ENCODE measurements at regions not wholly inside any gene's neighbourhood (a gene's known extent, or its start where the extent isn't known, plus 50 kb on each side); places are given as distances from the start of the nearest gene placed in this dataset.

DNA sequence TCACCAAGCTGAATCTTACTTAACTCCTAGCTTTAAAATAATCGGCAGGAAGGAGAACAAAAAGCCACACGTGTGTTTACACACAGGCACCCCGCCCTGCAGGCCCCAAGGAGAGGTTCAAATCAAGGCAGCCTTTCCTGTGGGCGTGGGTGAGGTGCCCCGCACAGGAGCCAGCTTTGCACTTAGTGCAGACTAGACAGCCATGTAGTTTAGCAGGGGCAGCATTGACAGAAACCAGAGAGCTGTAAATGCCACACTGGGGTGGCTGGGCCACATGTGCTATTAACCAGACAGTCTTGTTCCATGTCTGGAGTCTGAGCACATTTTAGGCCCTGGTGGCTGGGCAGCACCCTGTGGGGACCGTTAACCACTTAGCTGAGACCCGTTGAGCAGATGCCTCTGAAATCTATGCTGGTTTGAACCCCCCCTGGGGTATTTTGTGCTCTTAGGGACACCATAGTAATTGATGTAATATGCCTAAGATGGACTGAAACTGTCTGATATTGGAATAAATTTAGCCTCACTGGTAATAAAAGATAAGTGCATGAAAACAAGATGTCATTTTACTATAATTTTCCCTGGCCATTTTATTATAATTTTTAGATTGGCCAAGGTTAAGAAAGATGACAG lies 106.4 kb upstream of the KCNG1 start:
- TF ChIP-seq CTCF (IDR thresholded peaks at IDR 0.05) (no peak), EZH2phosphoT487 (IDR thresholded peaks at IDR 0.05) (no peak), EZH2 (IDR thresholded peaks at IDR 0.05) (no peak)
- Histone ChIP-seq H2AFZ (replicated peaks) (no peak overlapping the region), H3K9ac (no peak overlapping the region), H3K4me2 (no peak overlapping the region), H3K4me3 (no peak overlapping the region), H3K79me2 (ENCODE audit: low read depth) (no peaks in the 10 kb centered on the region), H3F3A (ENCODE audit: low read depth) (no peaks in the 10 kb centered on the region), H3K4me1 (no peaks in the 10 kb centered on the region), H3K36me3 (no peaks in the 10 kb centered on the region), H3K27ac (no peak overlapping the region), H3K27me3 (no peaks in the 10 kb centered on the region), H4K20me1 (ENCODE audit: low read depth) (no peaks in the 10 kb centered on the region), H3K9me3 (ENCODE audit: low read depth) (no peaks in the 10 kb centered on the region)
- DNase-seq (ENCODE audit: low spot score) = no peak
- Mint-ChIP-seq H3K4me1 (peaks cover 57% of the 10 kb centered on the region), H3K9me3 (no peaks in the 10 kb centered on the region), H3K4me3 (no peak overlapping the region), H3K36me3 (no peaks in the 10 kb centered on the region), H3K27ac (peak overlapping the region; percentile 92), H3K27me3 (ENCODE audit: insufficient read depth, low read depth) (peaks cover 2% of the 10 kb centered on the region)

DNA sequence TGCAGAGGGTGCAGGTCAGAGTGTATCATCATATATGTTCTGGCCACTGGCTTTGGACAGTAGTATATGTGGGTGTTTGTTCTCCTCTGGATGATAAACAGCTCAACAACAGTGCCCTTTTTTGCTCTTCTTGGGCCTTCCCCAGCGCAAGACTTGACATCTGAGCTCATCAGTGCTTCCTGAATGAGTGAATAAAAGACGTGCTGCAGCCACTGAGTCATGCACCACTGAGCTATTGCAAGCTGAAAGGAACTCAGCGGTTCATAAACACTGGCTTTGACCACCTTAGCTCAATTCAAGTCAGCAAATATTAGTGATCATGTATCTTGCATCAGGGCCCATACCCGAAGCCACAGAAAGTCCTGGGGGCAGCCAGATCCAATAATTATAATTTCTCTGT lies 105.3 kb upstream of the KCNG1 start:
- H3K36me3 Mint-ChIP-seq = no peaks in the 10 kb centered on the region
- Histone ChIP-seq H3F3A (ENCODE audit: low read depth) (no peaks in the 10 kb centered on the region), H3K36me3 (no peaks in the 10 kb centered on the region), H3K4me1 (no peaks in the 10 kb centered on the region), H2AFZ (replicated peaks) (no peak overlapping the region), H3K4me3 (no peak overlapping the region), H3K4me2 (no peak overlapping the region), H3K27ac (no peak overlapping the region), H3K9me3 (ENCODE audit: low read depth) (no peaks in the 10 kb centered on the region), H3K27me3 (no peaks in the 10 kb centered on the region), H3K9ac (no peak overlapping the region), H3K79me2 (ENCODE audit: low read depth) (no peaks in the 10 kb centered on the region), H4K20me1 (ENCODE audit: low read depth) (no peaks in the 10 kb centered on the region)
- H3K27me3 Mint-ChIP-seq (ENCODE audit: insufficient read depth, low read depth) = peaks cover 2% of the 10 kb centered on the region
- H3K9me3 Mint-ChIP-seq = no peaks in the 10 kb centered on the region
- H3K4me1 Mint-ChIP-seq = peaks cover 55% of the 10 kb centered on the region
- H3K4me3 Mint-ChIP-seq = no peak overlapping the region
- no peak for TF ChIP-seq EZH2phosphoT487 (IDR thresholded peaks at IDR 0.05)
- TF ChIP-seq EZH2 (IDR thresholded peaks at IDR 0.05) = no peak
- no peak for TF ChIP-seq CTCF (IDR thresholded peaks at IDR 0.05)
- H3K27ac Mint-ChIP-seq = no peak overlapping the region
- DNase-seq (ENCODE audit: low spot score) = no peak

- no peaks in the 10 kb centered on the region for H3K9me3 ChIP-seq (ENCODE audit: low read depth)
- H3F3A ChIP-seq (ENCODE audit: low read depth) = no peaks in the 10 kb centered on the region
- no peaks in the 10 kb centered on the region for H4K20me1 ChIP-seq (ENCODE audit: low read depth)
- no peaks in the 10 kb centered on the region for H3K79me2 ChIP-seq (ENCODE audit: low read depth)
- no peak for DNase-seq (ENCODE audit: low spot score)
- H3K36me3 Mint-ChIP-seq = no peaks in the 10 kb centered on the region
- no peak overlapping the region for H3K9ac ChIP-seq
- H3K4me1 ChIP-seq = no peaks in the 10 kb centered on the region
- H3K9me3 Mint-ChIP-seq = no peaks in the 10 kb centered on the region
- no peaks in the 10 kb centered on the region for H3K27me3 ChIP-seq
- H3K36me3 ChIP-seq = no peaks in the 10 kb centered on the region
- peaks cover 59% of the 10 kb centered on the region for H3K4me1 Mint-ChIP-seq
- TF ChIP-seq CTCF (IDR thresholded peaks at IDR 0.05) = no peak
- no peak for TF ChIP-seq EZH2 (IDR thresholded peaks at IDR 0.05)
- no peak for TF ChIP-seq EZH2phosphoT487 (IDR thresholded peaks at IDR 0.05)
- no peak overlapping the region for H3K27ac Mint-ChIP-seq
- H3K27ac ChIP-seq = no peak overlapping the region
- H3K4me3 ChIP-seq = no peak overlapping the region
- H3K4me2 ChIP-seq = no peak overlapping the region
- H3K4me3 Mint-ChIP-seq = no peak overlapping the region
- peaks cover 2% of the 10 kb centered on the region for H3K27me3 Mint-ChIP-seq (ENCODE audit: insufficient read depth, low read depth)
- H2AFZ ChIP-seq (replicated peaks) = no peak overlapping the region
Measured at GRCh38 chr20:51127713-51128112, 104.8 kb upstream of the KCNG1 start.
